AG04449 (cell line): ENCODE measurements at regions not wholly inside any gene's neighbourhood (a gene's known extent, or its start where the extent isn't known, plus 50 kb on each side); places are given as distances from the start of the nearest gene placed in this dataset.
A peak's percentile ranks its signal among the peaks of the same experiment; 100 is the strongest.
"Not testable (repeated sequence)": the region's sequence is repeated elsewhere in the genome, so short reads cannot be mapped to it uniquely, and the experiment has no call there.

Experiments used
- CTCF ChIA-PET: fragments of 350-600 bp; formaldehyde crosslinking; extraction: SDS; loops from one replicate; lab custom pipeline; 2021; ENCODE audit warnings: antibody characterized with exemption; lab: Yijun Ruan, JAX
- POLR2A ChIA-PET: fragments of 400-600, 350-600 bp; formaldehyde crosslinking; extraction: SDS; loops from one replicate; lab custom pipeline; 2020; ENCODE audit warnings: antibody characterized with exemption, inconsistent platforms; lab: Yijun Ruan, JAX
- DNase-seq: peaks from one replicate; pipeline ENCODE4 v3.0.0-alpha.2; 2010; ENCODE audit warnings: low read depth, low spot score
- H3K4me3 ChIP-seq: 2 replicates; pipeline ENCODE4 v1.5.1; 2011; ENCODE audit warnings: low read depth, mild to moderate bottlenecking, control low read depth, low read length
- TF ChIP-seq, protein P1 (sequence below): IDR thresholded peaks from one replicate; pipeline ENCODE4 v1.5.1; 2011; ENCODE audit warnings: mild to moderate bottlenecking, moderate library complexity, low read length, control low read depth, inconsistent platforms; ENCODE audit not compliant: insufficient read depth; ENCODE audit errors: missing control alignments

- POLR2A ChIA-PET: no interaction called here
- CTCF ChIA-PET: no interaction called here
- no peak for DNase-seq
- TF ChIP-seq, protein P1, sequence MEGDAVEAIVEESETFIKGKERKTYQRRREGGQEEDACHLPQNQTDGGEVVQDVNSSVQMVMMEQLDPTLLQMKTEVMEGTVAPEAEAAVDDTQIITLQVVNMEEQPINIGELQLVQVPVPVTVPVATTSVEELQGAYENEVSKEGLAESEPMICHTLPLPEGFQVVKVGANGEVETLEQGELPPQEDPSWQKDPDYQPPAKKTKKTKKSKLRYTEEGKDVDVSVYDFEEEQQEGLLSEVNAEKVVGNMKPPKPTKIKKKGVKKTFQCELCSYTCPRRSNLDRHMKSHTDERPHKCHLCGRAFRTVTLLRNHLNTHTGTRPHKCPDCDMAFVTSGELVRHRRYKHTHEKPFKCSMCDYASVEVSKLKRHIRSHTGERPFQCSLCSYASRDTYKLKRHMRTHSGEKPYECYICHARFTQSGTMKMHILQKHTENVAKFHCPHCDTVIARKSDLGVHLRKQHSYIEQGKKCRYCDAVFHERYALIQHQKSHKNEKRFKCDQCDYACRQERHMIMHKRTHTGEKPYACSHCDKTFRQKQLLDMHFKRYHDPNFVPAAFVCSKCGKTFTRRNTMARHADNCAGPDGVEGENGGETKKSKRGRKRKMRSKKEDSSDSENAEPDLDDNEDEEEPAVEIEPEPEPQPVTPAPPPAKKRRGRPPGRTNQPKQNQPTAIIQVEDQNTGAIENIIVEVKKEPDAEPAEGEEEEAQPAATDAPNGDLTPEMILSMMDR: no peak
- no peak overlapping the region for H3K4me3 ChIP-seq
These were observed 219.0 kb downstream of the KCNJ2 start for GRCh38 chr17:70388326-70388725.

DNA sequence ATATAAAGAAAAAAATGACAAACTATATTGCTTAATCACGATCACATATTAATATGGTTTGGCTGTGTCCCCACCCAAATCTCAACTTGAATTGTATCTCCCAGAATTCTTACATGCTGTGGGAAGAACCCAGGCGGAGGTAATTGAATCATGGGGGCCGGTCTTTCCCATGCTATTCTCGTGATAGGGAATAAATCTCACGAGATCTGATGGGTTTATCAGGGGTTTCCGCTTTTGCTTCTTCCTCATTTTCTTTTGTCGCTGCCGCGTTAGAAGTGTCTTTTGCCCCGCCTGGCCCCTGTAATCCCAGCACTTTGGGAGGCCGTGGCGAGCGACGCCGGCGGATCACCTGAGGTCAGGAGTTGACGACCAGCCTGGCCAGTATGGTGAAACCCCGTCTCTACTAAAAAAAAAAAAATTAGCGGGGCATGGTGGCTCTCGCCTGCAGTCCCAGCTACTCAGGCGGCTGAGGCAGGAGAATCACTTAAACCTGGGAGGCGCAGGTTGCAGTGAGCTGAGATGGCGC lies 220.0 kb downstream of the KCNJ2 start:
- CTCF ChIA-PET, DNase-seq, POLR2A ChIA-PET, H3K4me3 ChIP-seq: not testable (repeated sequence)

- CTCF ChIA-PET: no interaction called here
- POLR2A ChIA-PET: no interaction called here
These were observed 220.7 kb downstream of the KCNJ2 start for GRCh38 chr17:70390049-70390448.

DNA sequence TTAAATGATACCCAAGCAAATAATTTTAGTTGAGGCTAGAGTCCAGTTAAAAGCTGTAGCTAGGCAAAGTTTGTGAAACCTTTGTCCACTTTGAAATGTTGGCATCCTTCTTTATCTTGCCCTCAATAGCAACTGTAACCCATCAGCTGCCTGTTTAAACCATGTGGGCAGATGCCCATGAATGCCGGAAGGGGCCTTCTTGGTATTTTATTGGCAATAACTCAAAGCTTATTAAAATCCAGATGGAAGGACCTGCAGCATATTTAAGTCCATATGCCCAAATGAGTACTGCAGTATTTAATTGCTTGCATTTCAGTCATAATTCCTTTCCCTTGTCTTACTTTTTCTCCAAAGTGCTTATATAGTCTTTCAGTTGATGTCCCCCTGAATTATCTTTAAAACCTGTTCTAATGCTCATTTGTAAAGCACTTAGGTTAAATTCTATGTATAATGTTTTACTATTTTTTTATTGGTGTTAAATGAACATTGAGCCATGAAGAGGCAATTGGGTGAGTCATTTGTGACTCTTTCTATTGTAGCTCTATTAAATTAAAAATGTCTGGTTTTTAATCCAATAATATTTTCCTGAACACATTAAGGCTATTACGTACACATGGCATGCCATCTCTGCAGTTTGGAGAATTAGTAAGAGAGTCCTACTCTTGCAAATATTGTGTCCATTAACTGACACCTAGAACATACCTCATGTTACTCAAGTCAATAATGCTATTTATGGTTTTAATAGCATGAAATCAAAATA lies 225.3 kb downstream of the KCNJ2 start:
- ChIA-PET CTCF (no interaction called here), POLR2A (no interaction called here)
- DNase-seq: no peak
- TF ChIP-seq, protein P1: no peak
- no peak overlapping the region for H3K4me3 ChIP-seq

More at GRCh38 chr17:70390049-70390448, 220.7 kb downstream of the KCNJ2 start:
- H3K4me3 ChIP-seq: no peak overlapping the region
- DNase-seq: no peak
- TF ChIP-seq, protein P1: no peak

GRCh38 chr17:70405492-70406220 lies 236.3 kb downstream of the KCNJ2 start:
- H3K4me3 ChIP-seq: no peak overlapping the region
- TF ChIP-seq, protein P1: no peak
- DNase-seq: peak; percentile 16
- POLR2A ChIA-PET: no interaction called here
- CTCF ChIA-PET: no interaction called here

- no peak for DNase-seq
- CTCF ChIA-PET: no interaction called here
- POLR2A ChIA-PET: no interaction called here
- no peak overlapping the region for H3K4me3 ChIP-seq
- TF ChIP-seq, protein P1: no peak
These were observed 238.2 kb downstream of the KCNJ2 start for GRCh38 chr17:70407506-70407905.
